HG03342 (cell line): ENCODE measurements at regions not wholly inside any gene's neighbourhood (a gene's known extent, or its start where the extent isn't known, plus 50 kb on each side); places are given as distances from the start of the nearest gene placed in this dataset.

ENCODE experiments used
- ATAC-seq: cut with Tn5 transposase; IDR thresholded peaks from one replicate; pipeline ENCODE4 v1.9.1; 2021; ENCODE audit warnings: mild to moderate bottlenecking, moderate library complexity; ENCODE audit not compliant: unreplicated experiment

- ATAC-seq: no peak
These were observed 577.2 kb upstream of the MIR17HG start for GRCh38 chr13:90770334-90770733.

- ATAC-seq: no peak
These were observed 573.8 kb upstream of the MIR17HG start for GRCh38 chr13:90773681-90774080.

GRCh38 chr13:90776051-90776748, 571.3 kb upstream of the MIR17HG start:
- no peak for ATAC-seq

DNA sequence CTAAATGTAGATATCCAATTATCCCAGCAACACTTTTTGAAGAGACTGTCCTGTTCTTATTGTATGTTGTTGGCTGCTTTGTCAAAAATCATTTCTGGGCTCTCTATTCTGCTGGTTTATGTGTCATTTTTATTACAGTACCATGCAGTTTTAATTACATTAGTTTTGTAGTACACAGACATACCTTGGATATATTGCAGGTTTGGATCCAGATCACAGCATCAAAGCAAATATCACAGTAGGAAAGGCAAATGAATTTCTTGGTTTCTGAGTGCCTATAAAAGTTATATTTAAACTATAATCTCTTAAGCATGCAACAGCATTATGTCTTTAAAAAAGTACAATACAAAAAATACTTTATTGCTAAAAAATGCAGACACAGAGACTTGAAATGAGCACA, 564.2 kb upstream of the MIR17HG start:
- no peak for ATAC-seq

DNA sequence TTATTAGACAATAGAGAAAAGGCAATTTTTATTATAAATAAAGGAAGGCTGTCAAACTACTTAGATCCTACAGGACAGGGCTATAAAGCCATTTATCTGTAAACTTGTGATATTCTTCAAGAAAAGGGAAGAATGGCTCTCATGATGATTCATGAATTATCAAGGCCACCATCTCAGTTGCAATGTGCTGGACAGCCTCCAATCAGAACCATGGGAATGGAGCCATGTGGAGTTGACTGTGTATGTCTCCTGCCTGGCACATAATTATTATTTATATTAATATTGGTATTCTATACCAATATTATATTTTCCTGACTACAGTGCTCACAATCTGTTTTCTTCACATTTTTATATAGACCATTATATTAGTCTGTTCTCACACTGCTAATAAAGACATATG, 560.5 kb upstream of the MIR17HG start:
- ATAC-seq: no peak

GRCh38 chr13:90792335-90792734, 555.2 kb upstream of the MIR17HG start:
- ATAC-seq: no peak

DNA sequence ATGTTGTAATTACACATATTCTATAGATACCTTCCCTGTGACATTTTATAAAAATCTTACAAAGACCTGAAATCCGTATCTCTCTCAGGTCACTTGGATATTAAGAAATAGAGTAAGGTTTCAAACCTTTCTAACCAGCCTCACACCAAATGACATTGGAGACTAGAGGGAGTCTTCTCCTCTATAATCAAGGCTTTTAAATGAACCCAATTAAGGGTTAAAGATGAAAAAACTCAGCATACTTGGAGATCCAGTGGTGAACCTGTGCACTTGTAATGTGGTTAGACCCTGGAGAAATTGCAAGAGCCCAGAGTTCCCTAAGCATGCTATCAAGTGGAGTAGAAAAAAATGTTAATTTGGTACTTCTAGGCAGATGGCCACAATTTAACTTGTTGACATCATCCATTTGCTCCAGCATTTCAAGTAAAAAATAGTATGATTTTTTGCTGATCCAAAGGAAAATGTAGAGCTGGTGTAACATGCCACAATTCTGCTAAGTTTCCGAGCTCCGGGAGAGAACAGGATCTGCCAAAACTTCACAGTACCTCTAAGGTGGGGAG, 554.1 kb upstream of the MIR17HG start:
- no peak for ATAC-seq

- no peak for ATAC-seq
These were observed 551.0 kb upstream of the MIR17HG start for GRCh38 chr13:90796474-90796873.

GRCh38 chr13:90797335-90797734, 550.2 kb upstream of the MIR17HG start:
- ATAC-seq: no peak

GRCh38 chr13:90798381-90798780, 549.1 kb upstream of the MIR17HG start:
- ATAC-seq: no peak

GRCh38 chr13:90800082-90800746, 547.3 kb upstream of the MIR17HG start:
- no peak for ATAC-seq

DNA sequence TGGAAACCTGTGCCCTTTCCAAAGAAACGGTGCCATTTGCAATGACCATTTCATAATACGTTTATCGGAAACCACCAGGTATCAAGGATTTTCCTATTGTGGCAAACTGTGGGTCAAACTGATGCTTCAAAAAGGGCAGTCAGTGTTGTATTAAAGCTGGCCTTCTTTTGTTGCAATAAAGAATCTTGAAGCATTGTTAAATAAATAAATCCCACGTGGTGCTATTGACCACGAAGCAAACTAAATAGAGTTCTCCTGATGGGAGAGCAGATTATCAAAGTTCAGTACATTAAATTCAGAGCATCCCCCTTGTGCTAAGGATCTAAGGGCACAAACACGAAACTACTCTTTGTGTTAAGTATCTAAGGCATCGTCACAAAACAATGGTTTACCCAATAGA, 545.9 kb upstream of the MIR17HG start:
- no peak for ATAC-seq

DNA sequence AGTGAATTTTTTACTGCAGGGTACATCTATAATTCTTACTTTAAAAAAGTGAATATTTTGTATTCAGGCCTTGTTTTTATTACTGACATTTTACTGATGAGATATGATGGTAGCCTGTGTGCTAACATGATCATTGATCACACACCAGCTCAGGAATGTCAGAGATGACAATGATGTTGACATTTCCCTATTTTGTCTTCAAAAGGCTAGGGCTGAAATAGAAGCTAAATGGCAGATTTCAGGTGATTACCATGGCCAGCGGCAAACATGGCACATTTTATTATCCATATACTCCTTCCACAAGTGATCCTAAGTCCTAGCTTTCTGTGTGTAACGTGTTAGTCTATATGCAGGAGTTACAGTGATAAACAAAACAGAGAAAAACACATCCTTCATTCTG, 544.3 kb upstream of the MIR17HG start:
- no peak for ATAC-seq

DNA sequence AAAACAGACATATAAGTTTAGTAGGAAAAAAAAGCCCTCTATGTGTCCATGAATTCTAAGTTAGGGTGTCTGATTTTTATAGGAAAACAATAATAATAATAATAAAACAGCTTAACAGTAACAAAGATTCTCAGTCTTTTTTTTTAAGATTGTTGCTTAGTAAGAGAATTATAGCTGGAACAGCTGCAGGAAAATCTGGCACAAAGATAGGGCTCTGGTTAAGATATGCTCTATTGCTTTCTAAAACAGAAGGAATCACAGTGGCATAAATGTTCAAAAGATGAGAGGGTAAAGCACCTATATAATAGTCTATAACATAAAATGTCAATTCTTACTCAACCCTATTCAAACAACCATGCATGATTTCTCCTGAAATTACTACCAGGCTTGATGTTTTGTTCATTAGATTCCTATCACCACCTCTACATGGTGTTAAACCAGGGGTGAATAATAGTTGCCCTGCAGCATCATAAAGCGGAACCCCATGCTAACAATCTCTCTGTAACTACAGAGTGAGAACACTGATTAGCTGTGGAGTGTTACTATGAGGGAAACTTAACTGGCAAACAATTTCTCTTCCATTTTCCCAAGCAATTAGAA, 541.4 kb upstream of the MIR17HG start:
- ATAC-seq: no peak

DNA sequence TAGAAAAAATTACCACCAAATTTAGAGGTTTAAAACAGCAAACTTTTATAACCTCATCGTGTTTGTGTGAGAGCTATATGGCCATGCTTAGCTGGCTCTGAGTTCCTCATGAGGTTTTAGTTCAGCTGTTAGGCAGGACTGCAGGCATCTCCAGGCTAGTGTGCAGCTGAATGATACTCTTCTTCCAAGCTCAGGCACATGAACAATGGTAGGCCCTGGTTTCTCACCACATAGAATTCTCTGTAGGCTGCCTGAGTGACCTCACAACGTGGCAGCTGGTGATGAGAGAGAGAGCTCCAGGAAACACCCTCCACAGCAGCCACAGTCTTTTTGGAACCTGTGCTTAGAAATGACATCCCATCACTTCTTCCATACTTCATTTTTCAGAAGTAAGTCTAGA, 540.6 kb upstream of the MIR17HG start:
- no peak for ATAC-seq

- ATAC-seq: no peak
These were observed 538.6 kb upstream of the MIR17HG start for GRCh38 chr13:90808838-90809237.

DNA sequence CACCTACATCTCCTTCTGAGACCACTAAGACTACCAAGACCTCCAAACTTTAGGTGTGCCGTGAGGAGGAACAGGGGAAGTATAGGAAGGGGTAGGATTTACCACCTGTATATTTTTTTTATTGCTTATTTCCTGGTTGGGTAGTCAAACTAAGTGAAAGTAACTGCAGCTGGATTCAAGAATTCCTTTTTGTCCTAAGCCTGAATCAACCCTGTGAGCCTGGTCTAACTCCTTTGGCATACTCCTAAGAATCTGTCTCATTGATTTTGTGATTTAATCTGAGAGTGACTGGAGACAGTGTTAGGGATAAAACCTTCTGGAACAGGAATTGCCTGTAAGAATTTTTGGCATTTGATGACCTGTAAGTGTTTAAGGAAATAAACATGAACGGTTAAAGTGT, 523.5 kb upstream of the MIR17HG start:
- ATAC-seq: no peak

- no peak for ATAC-seq
These were observed 520.8 kb upstream of the MIR17HG start for GRCh38 chr13:90826688-90827087.

- no peak for ATAC-seq
These were observed 516.7 kb upstream of the MIR17HG start for GRCh38 chr13:90830782-90831181.

DNA sequence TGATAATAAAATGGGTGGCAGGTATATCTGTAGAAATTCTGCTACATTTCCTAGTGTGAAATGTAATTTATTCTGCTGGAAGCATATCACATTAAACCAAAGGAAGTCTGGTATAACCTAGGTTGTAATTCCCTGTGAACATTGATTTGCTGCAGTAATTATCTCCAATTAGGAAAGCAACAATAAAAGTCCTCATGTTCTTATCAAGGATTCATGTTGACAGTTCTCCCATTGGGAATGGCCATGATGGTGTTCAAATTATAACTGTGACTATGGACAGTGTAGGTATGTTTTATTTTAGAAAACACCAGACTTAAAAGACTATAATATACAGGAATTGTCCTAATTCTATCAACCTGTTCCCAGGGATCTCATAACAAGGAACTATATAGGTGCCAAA, 513.5 kb upstream of the MIR17HG start:
- no peak for ATAC-seq

GRCh38 chr13:90834700-90835099, 512.8 kb upstream of the MIR17HG start:
- ATAC-seq: no peak

DNA sequence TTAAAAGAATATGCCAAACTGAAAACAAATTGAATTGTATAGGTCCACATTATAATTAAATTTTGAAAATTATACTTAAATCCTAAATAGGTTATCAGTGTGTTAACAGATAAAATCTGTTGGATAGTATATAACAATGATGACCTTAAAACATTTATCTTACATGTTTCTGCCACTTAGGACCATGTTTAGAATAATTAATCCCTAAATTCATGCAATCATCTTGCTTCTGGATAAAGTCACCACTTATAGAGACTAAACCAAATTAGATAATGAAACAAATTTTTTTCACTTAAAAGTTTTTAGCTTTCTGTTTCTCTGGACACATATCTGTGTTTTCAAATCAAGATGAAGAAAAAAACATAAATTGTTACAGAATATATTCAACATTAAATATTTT, 511.7 kb upstream of the MIR17HG start:
- ATAC-seq: no peak
